ENCODE measurements at regions not wholly inside any gene's neighbourhood (a gene's known extent, or its start where the extent isn't known, plus 50 kb on each side); places are given as distances from the start of the nearest gene placed in this dataset.

GRCh38 chr13:22018836-22019210, 347.9 kb downstream of the FGF9 start:
- Histone ChIP-seq H3K79me2 (ENCODE audit: insufficient read depth, low read length) (no peaks in the 10 kb centered on the region), H3K27me3 (ENCODE audit: insufficient read depth, low read length) (no peaks in the 10 kb centered on the region), H3K36me3 (ENCODE audit: insufficient read depth, low read length) (no peaks in the 10 kb centered on the region), H3K9me3 (ENCODE audit: low read length) (no peaks in the 10 kb centered on the region), H3K4me2 (ENCODE audit: low read length) (no peak overlapping the region), H3F3A (ENCODE audit: insufficient read depth, low read length) (no peaks in the 10 kb centered on the region), H3K9me2 (ENCODE audit: low read depth, low read length) (no peaks in the 10 kb centered on the region), H2AFZ (ENCODE audit: low read length) (no peak overlapping the region), H3K9ac (ENCODE audit: low read length) (no peak overlapping the region), H3K4me1 (ENCODE audit: insufficient read depth, low read length, severe bottlenecking) (no peaks in the 10 kb centered on the region), H3K27ac (ENCODE audit: low read depth, low read length, poor library complexity, severe bottlenecking) (no peak overlapping the region), H3K4me3 (ENCODE audit: low read depth, low read length, poor library complexity, severe bottlenecking) (no peak overlapping the region), H4K20me1 (ENCODE audit: insufficient read depth, low read length) (no peaks in the 10 kb centered on the region)
- no peak for TF ChIP-seq EZH2 (IDR thresholded peaks at IDR 0.05; ENCODE audit: borderline replicate concordance, low read length)
- no peak for TF ChIP-seq CTCF (IDR thresholded peaks at IDR 0.05; ENCODE audit: low read length)

GRCh38 chr13:22024381-22024994, 353.6 kb downstream of the FGF9 start:
- Histone ChIP-seq H3F3A (ENCODE audit: insufficient read depth, low read length) (no peaks in the 10 kb centered on the region), H3K9me3 (ENCODE audit: low read length) (no peaks in the 10 kb centered on the region), H3K4me2 (ENCODE audit: low read length) (no peak overlapping the region), H3K9me2 (ENCODE audit: low read depth, low read length) (no peaks in the 10 kb centered on the region), H3K4me1 (ENCODE audit: insufficient read depth, low read length, severe bottlenecking) (no peaks in the 10 kb centered on the region), H3K27me3 (ENCODE audit: insufficient read depth, low read length) (no peaks in the 10 kb centered on the region), H3K79me2 (ENCODE audit: insufficient read depth, low read length) (no peaks in the 10 kb centered on the region), H2AFZ (ENCODE audit: low read length) (no peak overlapping the region), H3K36me3 (ENCODE audit: insufficient read depth, low read length) (no peaks in the 10 kb centered on the region), H3K27ac (ENCODE audit: low read depth, low read length, poor library complexity, severe bottlenecking) (no peak overlapping the region), H3K9ac (ENCODE audit: low read length) (no peak overlapping the region), H3K4me3 (ENCODE audit: low read depth, low read length, poor library complexity, severe bottlenecking) (no peak overlapping the region), H4K20me1 (ENCODE audit: insufficient read depth, low read length) (no peaks in the 10 kb centered on the region)
- TF ChIP-seq EZH2 (IDR thresholded peaks at IDR 0.05; ENCODE audit: borderline replicate concordance, low read length) (no peak), CTCF (IDR thresholded peaks at IDR 0.05; ENCODE audit: low read length) (no peak)

DNA sequence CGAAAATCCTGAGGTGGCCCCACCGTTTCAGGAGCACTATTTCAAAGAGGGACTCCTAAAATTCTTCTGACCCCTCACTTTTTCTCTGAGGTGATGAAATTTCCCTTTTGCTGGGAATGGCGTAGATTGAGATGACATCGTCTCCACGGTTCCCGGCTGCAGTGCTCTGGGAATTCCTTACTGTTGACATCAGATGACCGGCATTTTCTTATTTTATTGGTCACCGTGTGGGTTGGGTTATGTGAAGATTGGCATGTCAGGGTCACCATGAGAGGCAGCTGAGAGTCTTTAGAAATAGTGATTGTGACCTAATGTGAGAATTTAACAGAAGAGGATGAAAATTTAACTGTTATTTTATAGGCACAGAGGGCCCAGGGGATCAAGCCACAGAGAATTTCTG, 356.7 kb downstream of the FGF9 start:
- Histone ChIP-seq H3K9me3 (ENCODE audit: low read length) (no peaks in the 10 kb centered on the region), H2AFZ (ENCODE audit: low read length) (no peak overlapping the region), H3K36me3 (ENCODE audit: insufficient read depth, low read length) (no peaks in the 10 kb centered on the region), H3F3A (ENCODE audit: insufficient read depth, low read length) (no peaks in the 10 kb centered on the region), H3K9ac (ENCODE audit: low read length) (no peak overlapping the region), H3K27ac (ENCODE audit: low read depth, low read length, poor library complexity, severe bottlenecking) (no peak overlapping the region), H3K79me2 (ENCODE audit: insufficient read depth, low read length) (no peaks in the 10 kb centered on the region), H3K4me3 (ENCODE audit: low read depth, low read length, poor library complexity, severe bottlenecking) (no peak overlapping the region), H3K9me2 (ENCODE audit: low read depth, low read length) (no peaks in the 10 kb centered on the region), H3K4me2 (ENCODE audit: low read length) (no peak overlapping the region), H3K4me1 (ENCODE audit: insufficient read depth, low read length, severe bottlenecking) (no peaks in the 10 kb centered on the region), H3K27me3 (ENCODE audit: insufficient read depth, low read length) (no peaks in the 10 kb centered on the region), H4K20me1 (ENCODE audit: insufficient read depth, low read length) (no peaks in the 10 kb centered on the region)
- TF ChIP-seq EZH2 (IDR thresholded peaks at IDR 0.05; ENCODE audit: borderline replicate concordance, low read length) (no peak), CTCF (IDR thresholded peaks at IDR 0.05; ENCODE audit: low read length) (no peak)
